Neural cell (in vitro differentiated cells): ENCODE measurements at regions not wholly inside any gene's neighbourhood (a gene's known extent, or its start where the extent isn't known, plus 50 kb on each side); places are given as distances from the start of the nearest gene placed in this dataset.

ENCODE experiments used
- H2AFZ ChIP-seq: fragments of 200-600, 300-800 bp; sonication (generic), shearing (Covaris generic); 2 replicates; pipeline ENCODE4 v1.6.0; 2014; ENCODE audit warnings: low read depth, mild to moderate bottlenecking, antibody characterized with exemption, low read length, moderate library complexity
- H3F3A ChIP-seq: fragments of 200-600 bp; shearing (Covaris generic); 2 replicates; pipeline ENCODE4 v1.6.1; 2016; ENCODE audit warnings: mild to moderate bottlenecking, moderate library complexity, mixed read lengths, antibody characterized with exemption, low read length; ENCODE audit not compliant: insufficient read depth, poor library complexity, severe bottlenecking
- H3K27ac ChIP-seq: fragments of 200-600, 300-800 bp; sonication (generic), shearing (Covaris generic); 2 replicates; pipeline ENCODE4 v1.5.1; 2014; ENCODE audit warnings: mild to moderate bottlenecking, low read length, moderate library complexity
- H3K27me3 ChIP-seq: fragments of 300-800, 200-600 bp; sonication (generic), shearing (Covaris generic); 2 replicates; pipeline ENCODE4 v1.6.0; 2014; ENCODE audit warnings: mild to moderate bottlenecking, low read depth, low read length, moderate library complexity; ENCODE audit not compliant: insufficient read depth
- H3K36me3 ChIP-seq: fragments of 300-800, 200-600 bp; sonication (generic), shearing (Covaris generic); 2 replicates; pipeline ENCODE4 v1.5.1; 2014; ENCODE audit warnings: mild to moderate bottlenecking, antibody characterized with exemption, low read length, moderate library complexity; ENCODE audit not compliant: insufficient read depth
- H3K4me2 ChIP-seq: fragments of 300-800, 200-600 bp; sonication (generic), shearing (Covaris generic); 2 replicates; pipeline ENCODE4 v1.6.0; 2014; ENCODE audit warnings: mild to moderate bottlenecking, low read length
- H3K4me3 ChIP-seq: fragments of 300-800, 200-600 bp; sonication (generic), shearing (Covaris generic); 2 replicates; pipeline ENCODE4 v1.5.1; 2014; ENCODE audit warnings: mild to moderate bottlenecking, low read length, moderate library complexity
- H3K79me2 ChIP-seq: fragments of 200-600 bp; shearing (Covaris generic); replicated peaks from 2 replicates; pipeline ENCODE4 v1.6.0; 2014; ENCODE audit warnings: mild to moderate bottlenecking, low read length, moderate library complexity; ENCODE audit not compliant: insufficient read depth
- H3K9ac ChIP-seq: fragments of 300-800, 200-600 bp; sonication (generic), shearing (Covaris generic); 2 replicates; pipeline ENCODE4 v1.6.1; 2016; ENCODE audit warnings: mild to moderate bottlenecking, low read length, mixed read lengths
- H3K9me2 ChIP-seq: fragments of 200-600 bp; shearing (Covaris generic); 2 replicates; pipeline ENCODE4 v1.6.1; 2016; ENCODE audit warnings: mild to moderate bottlenecking, low read length, mixed read lengths; ENCODE audit not compliant: insufficient read depth
- H3K9me3 ChIP-seq: fragments of 200-600, 300-800 bp; sonication (generic), shearing (Covaris generic); 2 replicates; pipeline ENCODE4 v1.6.1; 2016; ENCODE audit warnings: mild to moderate bottlenecking, mixed run types, low read length, moderate library complexity, mixed read lengths
- H4K20me1 ChIP-seq: fragments of 200-600 bp; shearing (Covaris generic); 2 replicates; pipeline ENCODE4 v1.6.1; 2016; ENCODE audit warnings: mild to moderate bottlenecking, mixed run types; ENCODE audit not compliant: insufficient read depth
- CTCF ChIP-seq: fragments of 450-650 bp; IDR thresholded peaks from 2 replicates; pipeline ENCODE4 v1.5.1; 2014; ENCODE audit warnings: antibody characterized with exemption, mild to moderate bottlenecking, moderate library complexity; ENCODE audit not compliant: poor library complexity, severe bottlenecking
- EP300 ChIP-seq: fragments of 450-650 bp; conservative IDR thresholded peaks from 2 replicates; pipeline ENCODE4 v1.6.1; 2014; ENCODE audit warnings: antibody characterized with exemption, mild to moderate bottlenecking, moderate library complexity; ENCODE audit not compliant: poor library complexity, severe bottlenecking
- EZH2 ChIP-seq: fragments of 200-600, 300-800 bp; shearing (Covaris generic), sonication (generic); IDR thresholded peaks from 2 replicates; pipeline ENCODE4 v1.6.1; 2014; ENCODE audit warnings: antibody characterized with exemption, low read length, borderline replicate concordance, mild to moderate bottlenecking; ENCODE audit not compliant: insufficient read depth, poor library complexity, severe bottlenecking
- MXI1 ChIP-seq: fragments of 450-650 bp; conservative IDR thresholded peaks from 2 replicates; pipeline ENCODE4 v1.6.1; 2014; ENCODE audit warnings: antibody characterized with exemption, mild to moderate bottlenecking; ENCODE audit not compliant: poor library complexity, severe bottlenecking
- POLR2AphosphoS5 ChIP-seq: IDR thresholded peaks from 2 replicates; pipeline ENCODE4 v1.6.1; 2012
- RAD21 ChIP-seq: fragments of 450-650 bp; conservative IDR thresholded peaks from 2 replicates; pipeline ENCODE4 v1.6.1; 2014; ENCODE audit warnings: antibody characterized with exemption, mild to moderate bottlenecking, moderate library complexity
- SMC3 ChIP-seq: fragments of 450-650 bp; conservative IDR thresholded peaks from 2 replicates; pipeline ENCODE4 v1.6.1; 2014; ENCODE audit warnings: antibody characterized with exemption, mild to moderate bottlenecking, moderate library complexity; ENCODE audit not compliant: poor library complexity
- TAF1 ChIP-seq: IDR thresholded peaks from 2 replicates; pipeline ENCODE4 v1.6.1; 2012; ENCODE audit warnings: low read depth
- TF ChIP-seq, protein P1 (sequence below): IDR thresholded peaks from 2 replicates; pipeline ENCODE4 v1.6.1; 2012; ENCODE audit warnings: borderline replicate concordance

DNA sequence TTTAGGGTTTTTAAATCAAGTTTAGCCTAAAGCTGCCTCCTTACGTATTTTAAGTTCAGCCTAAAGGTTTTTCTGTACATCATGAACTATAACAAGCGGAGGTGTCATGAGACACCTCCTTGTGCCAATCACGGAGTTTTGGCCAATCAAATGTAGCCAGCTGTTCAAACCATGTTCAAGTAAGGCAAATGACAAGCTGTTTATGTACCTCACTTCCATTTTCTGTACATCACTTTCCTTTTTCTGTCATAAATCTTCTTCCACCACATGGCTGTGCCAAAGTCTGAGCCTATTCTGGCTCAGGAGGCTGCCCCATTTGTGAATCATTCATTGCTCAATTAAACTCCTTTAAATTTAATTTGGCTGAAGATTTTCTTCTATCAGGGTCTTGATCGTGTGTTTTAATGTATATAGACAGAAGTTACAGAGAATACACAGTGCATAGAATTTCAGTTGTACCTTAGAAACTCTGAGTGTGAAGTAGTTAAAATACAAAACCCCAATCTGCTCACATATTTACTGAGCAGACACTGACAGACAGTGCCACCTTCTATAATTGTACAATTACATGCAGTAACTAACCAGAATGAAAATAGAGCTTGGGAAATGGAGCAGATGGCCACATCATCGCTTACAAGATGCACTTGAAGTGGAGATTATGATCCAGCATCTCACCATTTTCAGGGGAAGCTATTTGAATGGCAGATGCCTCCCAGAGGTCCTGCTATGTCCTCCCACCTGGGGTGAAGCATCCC, 76.9 kb upstream of the LANCL2 start:
- no peaks in the 10 kb centered on the region for H3K79me2 ChIP-seq

GRCh38 chr7:55296070-55296469, 69.1 kb upstream of the LANCL2 start:
- Histone ChIP-seq H3K27me3 (no peaks in the 10 kb centered on the region), H3K4me2 (no peak overlapping the region)
- TF ChIP-seq EP300 (no peak), POLR2AphosphoS5 (no peak), CTCF (no peak), EZH2 (no peak), RAD21 (no peak), MXI1 (no peak), TAF1 (no peak), SMC3 (no peak)
- TF ChIP-seq, protein P1, sequence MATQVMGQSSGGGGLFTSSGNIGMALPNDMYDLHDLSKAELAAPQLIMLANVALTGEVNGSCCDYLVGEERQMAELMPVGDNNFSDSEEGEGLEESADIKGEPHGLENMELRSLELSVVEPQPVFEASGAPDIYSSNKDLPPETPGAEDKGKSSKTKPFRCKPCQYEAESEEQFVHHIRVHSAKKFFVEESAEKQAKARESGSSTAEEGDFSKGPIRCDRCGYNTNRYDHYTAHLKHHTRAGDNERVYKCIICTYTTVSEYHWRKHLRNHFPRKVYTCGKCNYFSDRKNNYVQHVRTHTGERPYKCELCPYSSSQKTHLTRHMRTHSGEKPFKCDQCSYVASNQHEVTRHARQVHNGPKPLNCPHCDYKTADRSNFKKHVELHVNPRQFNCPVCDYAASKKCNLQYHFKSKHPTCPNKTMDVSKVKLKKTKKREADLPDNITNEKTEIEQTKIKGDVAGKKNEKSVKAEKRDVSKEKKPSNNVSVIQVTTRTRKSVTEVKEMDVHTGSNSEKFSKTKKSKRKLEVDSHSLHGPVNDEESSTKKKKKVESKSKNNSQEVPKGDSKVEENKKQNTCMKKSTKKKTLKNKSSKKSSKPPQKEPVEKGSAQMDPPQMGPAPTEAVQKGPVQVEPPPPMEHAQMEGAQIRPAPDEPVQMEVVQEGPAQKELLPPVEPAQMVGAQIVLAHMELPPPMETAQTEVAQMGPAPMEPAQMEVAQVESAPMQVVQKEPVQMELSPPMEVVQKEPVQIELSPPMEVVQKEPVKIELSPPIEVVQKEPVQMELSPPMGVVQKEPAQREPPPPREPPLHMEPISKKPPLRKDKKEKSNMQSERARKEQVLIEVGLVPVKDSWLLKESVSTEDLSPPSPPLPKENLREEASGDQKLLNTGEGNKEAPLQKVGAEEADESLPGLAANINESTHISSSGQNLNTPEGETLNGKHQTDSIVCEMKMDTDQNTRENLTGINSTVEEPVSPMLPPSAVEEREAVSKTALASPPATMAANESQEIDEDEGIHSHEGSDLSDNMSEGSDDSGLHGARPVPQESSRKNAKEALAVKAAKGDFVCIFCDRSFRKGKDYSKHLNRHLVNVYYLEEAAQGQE: no peak

More for the DNA sequence above, 76.9 kb upstream of the LANCL2 start:
- no peaks in the 10 kb centered on the region for H3K9me3 ChIP-seq
- TF ChIP-seq POLR2AphosphoS5 (no peak), SMC3 (no peak)
- TF ChIP-seq, protein P1: no peak
- no peak overlapping the region for H2AFZ ChIP-seq
- H3K27me3 ChIP-seq: no peaks in the 10 kb centered on the region
- H3K9me2 ChIP-seq: no peaks in the 10 kb centered on the region
- H3K4me3 ChIP-seq: no peak overlapping the region
- H3K9ac ChIP-seq: no peak overlapping the region
- H4K20me1 ChIP-seq: no peaks in the 10 kb centered on the region
- H3K4me2 ChIP-seq: no peak overlapping the region
- no peaks in the 10 kb centered on the region for H3K36me3 ChIP-seq
- no peaks in the 10 kb centered on the region for H3F3A ChIP-seq
- no peak overlapping the region for H3K27ac ChIP-seq

More at GRCh38 chr7:55296070-55296469, 69.1 kb upstream of the LANCL2 start:
- no peaks in the 10 kb centered on the region for H3F3A ChIP-seq
- H3K27ac ChIP-seq: no peak overlapping the region
- no peak overlapping the region for H3K4me3 ChIP-seq
- H4K20me1 ChIP-seq: no peaks in the 10 kb centered on the region
- no peak overlapping the region for H3K9ac ChIP-seq
- H3K79me2 ChIP-seq: no peaks in the 10 kb centered on the region
- no peaks in the 10 kb centered on the region for H3K9me2 ChIP-seq
- no peak overlapping the region for H2AFZ ChIP-seq
- H3K36me3 ChIP-seq: no peaks in the 10 kb centered on the region
- no peaks in the 10 kb centered on the region for H3K9me3 ChIP-seq
